H1 (cell line): ENCODE measurements at regions not wholly inside any gene's neighbourhood (a gene's known extent, or its start where the extent isn't known, plus 50 kb on each side); places are given as distances from the start of the nearest gene placed in this dataset.

Experiments
- CTCF ChIA-PET: fragments of 300-600 bp; sonication (Branson Sonifier 250); formaldehyde crosslinking; loops from one replicate; lab custom pipeline; 2021; ENCODE audit not compliant: partially characterized antibody; lab: Charles Lee
- POLR2A ChIA-PET: fragments of 300-600 bp; sonication (Branson Sonifier 250); formaldehyde crosslinking; loops from one replicate; lab custom pipeline; 2021; ENCODE audit warnings: inconsistent platforms; ENCODE audit not compliant: partially characterized antibody; lab: Charles Lee
- DNase-seq, 2 experiments: peaks; one replicate each; pipeline versions ENCODE4 v3.0.0 to v3.0.0-alpha.2; 2010 to 2022; ENCODE audit warnings: low spot score in 2 of 2, low read depth in 1 of 2, mixed read lengths in 1 of 2
- FAIRE-seq: peaks from 2 replicates; lab custom pipeline; 2011; peaks lifted over from hg19 to GRCh38; lab: Jason Lieb, UNC
- H2AFZ ChIP-seq: 2 replicates; pipeline ENCODE4 v1.8.1; 2012; ENCODE audit warnings: low read length, inconsistent platforms
- H2AK5ac ChIP-seq: 2 replicates; pipeline ENCODE4 v1.6.1; 2013; ENCODE audit warnings: low read depth, low read length
- H2BK120ac ChIP-seq: replicated peaks from 2 replicates; pipeline ENCODE3; 2013; ENCODE audit warnings: low read depth, low read length, inconsistent platforms
- H2BK12ac ChIP-seq: 2 replicates; pipeline ENCODE4 v1.6.1; 2013; ENCODE audit warnings: low read depth, low read length
- H2BK15ac ChIP-seq: 2 replicates; pipeline ENCODE4 v1.6.1; 2013; ENCODE audit warnings: low read length
- H2BK20ac ChIP-seq: 2 replicates; pipeline ENCODE4 v1.6.1; 2013; ENCODE audit warnings: low read length
- H2BK5ac ChIP-seq: 2 replicates; pipeline ENCODE4 v1.6.1; 2013; ENCODE audit warnings: low read depth, low read length
- H3K14ac ChIP-seq: 2 replicates; pipeline ENCODE4 v1.6.1; 2013; ENCODE audit warnings: inconsistent platforms; ENCODE audit not compliant: insufficient read length
- H3K18ac ChIP-seq: 2 replicates; pipeline ENCODE4 v1.6.1; 2013; ENCODE audit warnings: low read length; ENCODE audit errors: extremely low read depth
- H3K23ac ChIP-seq: 2 replicates; pipeline ENCODE4 v1.6.1; 2013; ENCODE audit warnings: inconsistent platforms; ENCODE audit not compliant: insufficient read length
- H3K23me2 ChIP-seq: 2 replicates; pipeline ENCODE4 v1.6.1; 2013; ENCODE audit warnings: low read depth, low read length
- H3K27ac ChIP-seq: 2 replicates; pipeline ENCODE4 v1.6.1; 2011; ENCODE audit warnings: low read depth, low read length, inconsistent platforms
- H3K27me3 ChIP-seq, 4 experiments: replicated peaks in 1 of 4; 1 replicate in 1 of 4; 2 replicates in 3 of 4; pipeline versions ENCODE4 v1.6.1 to v1.8.1; 2011 to 2013; ENCODE audit warnings: low read length in 3 of 4, mild to moderate bottlenecking in 3 of 4, inconsistent platforms in 2 of 4, mixed read lengths in 2 of 4, moderate library complexity in 1 of 4; ENCODE audit not compliant: control insufficient read depth in 3 of 4, insufficient read depth in 3 of 4; ENCODE audit errors: extremely low read depth in 1 of 4
- H3K36me3 ChIP-seq, 4 experiments: 2 replicates each; pipeline versions ENCODE4 v1.6.1 to v1.8.1; 2011 to 2013; ENCODE audit warnings: mild to moderate bottlenecking in 4 of 4, low read length in 3 of 4, moderate library complexity in 2 of 4, control low read depth in 1 of 4, inconsistent platforms in 1 of 4; ENCODE audit not compliant: insufficient read depth in 4 of 4, control insufficient read depth in 2 of 4
- H3K4ac ChIP-seq: replicated peaks from 2 replicates; pipeline ENCODE3; 2013; ENCODE audit warnings: low read length, low read depth, mixed read lengths, inconsistent platforms; ENCODE audit not compliant: insufficient read length
- H3K4me1 ChIP-seq, 4 experiments: replicated peaks in 1 of 4; 1 replicate in 1 of 4; 2 replicates in 3 of 4; pipeline versions ENCODE4 v1.6.1 to v1.8.1; 2011 to 2013; ENCODE audit warnings: low read length in 3 of 4, inconsistent platforms in 2 of 4, mixed read lengths in 1 of 4; ENCODE audit not compliant: insufficient read depth in 4 of 4, control insufficient read depth in 3 of 4
- H3K4me2 ChIP-seq, 2 experiments: 2 replicates each; pipeline versions ENCODE4 v1.6.1 to v1.8.1; 2011 to 2013; ENCODE audit warnings: low read depth in 2 of 2, low read length in 2 of 2, control low read depth in 1 of 2, inconsistent platforms in 1 of 2, mild to moderate bottlenecking in 1 of 2; ENCODE audit not compliant: insufficient read depth in 1 of 2
- H3K4me3 ChIP-seq, 4 experiments: fragments of 200-600, 300-600 bp in 1 of 4; sonication (generic), shearing (Covaris generic), sonication (Bioruptor Twin) in 1 of 4; 2 replicates each; pipeline versions ENCODE4 v1.5.1 to v1.8.1; 2011 to 2016; ENCODE audit warnings: low read length in 4 of 4, low read depth in 3 of 4, control low read depth in 2 of 4, inconsistent platforms in 2 of 4, mild to moderate bottlenecking in 2 of 4, mixed read lengths in 1 of 4, moderate library complexity in 1 of 4; ENCODE audit not compliant: insufficient read depth in 2 of 4; ENCODE audit errors: extremely low read depth in 1 of 4
- H3K56ac ChIP-seq: replicated peaks from 2 replicates; pipeline ENCODE3; 2013; ENCODE audit warnings: low read depth, mild to moderate bottlenecking, mixed read lengths, low read length, inconsistent platforms; ENCODE audit not compliant: insufficient read length
- H3K79me1 ChIP-seq: 2 replicates; pipeline ENCODE4 v1.6.1; 2013; ENCODE audit warnings: low read depth, low read length, control low read depth
- H3K79me2 ChIP-seq, 2 experiments: 2 replicates each; pipeline versions ENCODE4 v1.6.1 to v1.8.1; 2012 to 2013; ENCODE audit warnings: low read length in 2 of 2, mild to moderate bottlenecking in 2 of 2, inconsistent platforms in 1 of 2; ENCODE audit not compliant: insufficient read depth in 2 of 2, control insufficient read depth in 1 of 2
- H3K9ac ChIP-seq, 4 experiments: replicated peaks in 1 of 4; 1 replicate in 1 of 4; 2 replicates in 3 of 4; pipeline versions ENCODE4 v1.6.1 to v1.8.1; 2011 to 2013; ENCODE audit warnings: low read depth in 3 of 4, low read length in 3 of 4, control low read depth in 2 of 4, mild to moderate bottlenecking in 2 of 4, moderate library complexity in 2 of 4, inconsistent platforms in 1 of 4; ENCODE audit errors: extremely low read depth in 1 of 4
- H3K9me3 ChIP-seq, 2 experiments: 2 replicates each; pipeline versions ENCODE4 v1.6.1 to v1.8.1; 2012 to 2013; ENCODE audit warnings: mild to moderate bottlenecking in 2 of 2, moderate library complexity in 2 of 2, control low read depth in 1 of 2, inconsistent platforms in 1 of 2, low read depth in 1 of 2, low read length in 1 of 2, mixed read lengths in 1 of 2; ENCODE audit not compliant: insufficient read depth in 2 of 2
- H4K20me1 ChIP-seq, 2 experiments: replicated peaks in 1 of 2; 2 replicates each; pipeline versions ENCODE3 to v1.8.1; 2011 to 2013; ENCODE audit warnings: inconsistent platforms in 2 of 2, low read length in 2 of 2, mild to moderate bottlenecking in 1 of 2; ENCODE audit not compliant: insufficient read depth in 2 of 2, control insufficient read depth in 1 of 2
- H4K5ac ChIP-seq: 2 replicates; pipeline ENCODE4 v1.6.1; 2013; ENCODE audit warnings: low read length, low read depth, mixed read lengths, inconsistent platforms; ENCODE audit not compliant: insufficient read length
- H4K8ac ChIP-seq: 2 replicates; pipeline ENCODE4 v1.8.0; 2013; ENCODE audit warnings: mild to moderate bottlenecking, moderate library complexity, low read length, inconsistent platforms; ENCODE audit not compliant: insufficient read depth; ENCODE audit errors: extremely low read depth
- H4K91ac ChIP-seq: replicated peaks from 2 replicates; pipeline ENCODE3; 2013; ENCODE audit warnings: low read length, mixed read lengths, inconsistent platforms; ENCODE audit not compliant: insufficient read length
- ASH2L ChIP-seq: fragments of 200-600, 300-600 bp; sonication (generic); IDR thresholded peaks from one replicate; pipeline ENCODE4 v1.7.1; 2017; ENCODE audit warnings: low read length
- BCL11A ChIP-seq, 2 experiments: IDR thresholded peaks; one replicate each; pipeline ENCODE4 v1.6.1; 2011; ENCODE audit warnings: low read depth in 2 of 2, low read length in 2 of 2, mild to moderate bottlenecking in 2 of 2
- CHD1 ChIP-seq: IDR thresholded peaks from 2 replicates; pipeline ENCODE4 v1.6.1; 2012; ENCODE audit warnings: low read depth, low read length, improper control_type of control experiment
- CREB1 ChIP-seq: IDR thresholded peaks from 2 replicates; pipeline ENCODE4 v1.6.1; 2012; ENCODE audit warnings: inconsistent platforms
- CTCF ChIP-seq, 3 experiments: IDR thresholded peaks; 1 replicate in 2 of 3; 2 replicates in 1 of 3; pipeline versions ENCODE4 v1.5.1 to v1.6.1; 2011; ENCODE audit warnings: low read length in 3 of 3, mild to moderate bottlenecking in 3 of 3, inconsistent platforms in 2 of 3, low read depth in 1 of 3, moderate library complexity in 1 of 3; ENCODE audit not compliant: insufficient read depth in 1 of 3; ENCODE audit errors: control extremely low read depth in 1 of 3
- EP300 ChIP-seq, 2 experiments: IDR thresholded peaks; 1 replicate in 1 of 2; 2 replicates in 1 of 2; pipeline ENCODE4 v1.6.1; 2011 to 2012; ENCODE audit warnings: low read depth in 2 of 2, low read length in 2 of 2, mild to moderate bottlenecking in 2 of 2, borderline replicate concordance in 1 of 2, inconsistent platforms in 1 of 2, moderate library complexity in 1 of 2
- HDAC6 ChIP-seq: IDR thresholded peaks from one replicate; pipeline ENCODE4 v1.7.1; 2012; ENCODE audit warnings: low read depth, mild to moderate bottlenecking, inconsistent platforms, low read length, moderate library complexity
- KDM1A ChIP-seq: fragments of 200-600, 300-600 bp; sonication (generic); IDR thresholded peaks from 2 replicates; pipeline ENCODE4 v1.7.1; 2016; ENCODE audit warnings: mild to moderate bottlenecking, low read length, borderline replicate concordance
- POU5F1 ChIP-seq: IDR thresholded peaks from 2 replicates; pipeline ENCODE4 v1.6.1; 2011; ENCODE audit warnings: low read depth, mild to moderate bottlenecking, low read length, moderate library complexity
- TAF1 ChIP-seq: IDR thresholded peaks from 2 replicates; pipeline ENCODE4 v1.6.1; 2011; ENCODE audit warnings: mild to moderate bottlenecking, low read depth, low read length
- USF2 ChIP-seq: IDR thresholded peaks from 2 replicates; pipeline ENCODE4 v1.6.1; 2011; ENCODE audit warnings: low read length, improper control_type of control experiment
- WGBS, 2 experiments: shearing (Covaris generic) in 1 of 2; methylation state at CpG; one replicate each; pipeline versions ENCODE4 v1.1.6 to v1.1.7; 2013 to 2015; ENCODE audit warnings: low lambda C conversion rate in 2 of 2, mixed read lengths in 2 of 2, inconsistent platforms in 1 of 2, low coverage in 1 of 2, missing lambda C conversion rate in 1 of 2; ENCODE audit not compliant: insufficient replicate concordance in 2 of 2, insufficient coverage in 1 of 2, insufficient read length in 1 of 2; ENCODE audit errors: extremely low coverage in 1 of 2, missing lambda C conversion rate in 1 of 2; 5-methylcytosine and 5-hydroxymethylcytosine counted together

- no peak overlapping the region for H2BK120ac ChIP-seq
- no peak overlapping the region for H2BK20ac ChIP-seq
- ChIA-PET CTCF (interaction anchor here (0.7 to 34.2 kb wide), 13 partner anchors 8 to 183 kb away, joined by 3 to 1347 read pairs (median 6); no protein-coding TSS in a partner anchor), POLR2A (interaction anchor here (1.4 kb wide), 1 partner anchor 8 kb away, joined by 3 read pairs; no protein-coding TSS in a partner anchor)
- H3K14ac ChIP-seq: no peak overlapping the region
- H3K9ac ChIP-seq: no peak overlapping the region
- no peak overlapping the region for H4K8ac ChIP-seq
- H3K23ac ChIP-seq: no peak overlapping the region
- H3K4me1 ChIP-seq: peaks cover 3 to 14% (median 5%) of the 10 kb centered on the region in 4 experiments; a peak in 5 of 7 replicates
- WGBS, 2 experiments: 74% methylated on average over 4 of the region's 4 CpGs; no CpG with 5 or more reads in 1 of the 2 experiments
- H3K27me3 ChIP-seq: no peaks in the 10 kb centered on the region
- H3K9me3 ChIP-seq: no peaks in the 10 kb centered on the region
- no peaks in the 10 kb centered on the region for H3K79me1 ChIP-seq
- H3K4ac ChIP-seq: no peak overlapping the region
- no peak overlapping the region for H2BK5ac ChIP-seq
- H4K20me1 ChIP-seq: no peaks in the 10 kb centered on the region
- no peaks in the 10 kb centered on the region for H3K36me3 ChIP-seq
- no peak overlapping the region for H3K4me2 ChIP-seq
- no peak overlapping the region for H3K18ac ChIP-seq
- no peaks in the 10 kb centered on the region for H3K79me2 ChIP-seq
- H2AK5ac ChIP-seq: no peak overlapping the region
- H2AFZ ChIP-seq: no peak overlapping the region
- no peak overlapping the region for H4K5ac ChIP-seq
- no peak overlapping the region for H2BK15ac ChIP-seq
- H2BK12ac ChIP-seq: no peak overlapping the region
- no peak for FAIRE-seq
- no peaks in the 10 kb centered on the region for H3K23me2 ChIP-seq
- H3K4me3 ChIP-seq: no peak overlapping the region
- no peak overlapping the region for H4K91ac ChIP-seq
- no peak overlapping the region for H3K56ac ChIP-seq
- DNase-seq: peak in 1 of 2 experiments; percentile 22
- no peak overlapping the region for H3K27ac ChIP-seq
- no peak for TF ChIP-seq CTCF (IDR thresholded peaks at IDR 0.05; ENCODE audit: control extremely low read depth in 1 of 3, insufficient read depth in 1 of 3, low read depth in 1 of 3, low read length in 3 of 3)
- TF ChIP-seq ASH2L: no peak
- TF ChIP-seq USF2: no peak
- TF ChIP-seq EP300 (IDR thresholded peaks at IDR 0.05; ENCODE audit: borderline replicate concordance in 1 of 2, low read depth in 2 of 2, low read length in 2 of 2): no peak
- TF ChIP-seq CHD1: no peak
- TF ChIP-seq CREB1: no peak
- TF ChIP-seq POU5F1: no peak
- no peak for TF ChIP-seq KDM1A
- TF ChIP-seq TAF1: no peak
- no peak for TF ChIP-seq BCL11A (IDR thresholded peaks at IDR 0.05; ENCODE audit: low read depth in 2 of 2, low read length in 2 of 2)
- TF ChIP-seq HDAC6: no peak
These were observed 49.8 kb upstream of the PRDM11 start for GRCh38 chr11:45096636-45097035.
